ENCODE measurements at regions not wholly inside any gene's neighbourhood (a gene's known extent, or its start where the extent isn't known, plus 50 kb on each side); places are given as distances from the start of the nearest gene placed in this dataset.

DNA sequence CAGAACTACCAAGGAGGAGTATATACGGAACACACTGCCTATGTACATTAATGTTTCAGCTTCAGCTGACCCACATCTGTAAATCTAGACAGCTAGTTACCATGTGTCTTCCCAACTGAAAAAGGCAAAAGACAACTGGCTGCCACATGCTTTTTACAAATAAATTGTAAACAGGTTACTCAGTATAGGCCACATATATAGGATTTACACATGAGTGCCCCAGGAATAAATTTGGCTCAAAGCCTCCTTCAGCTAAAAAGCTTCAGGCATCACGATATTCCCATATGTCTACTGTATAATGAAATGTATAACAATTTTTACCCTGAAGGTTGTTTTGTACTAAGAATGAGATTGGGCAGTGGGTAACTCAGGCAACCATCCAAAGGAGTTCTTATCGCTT, 175.9 kb upstream of the BMP4 start:
- no peak for DNase-seq

- DNase-seq: no peak
Observed at GRCh38 chr14:54133896-54134295, 177.3 kb upstream of the BMP4 start.

GRCh38 chr14:54135804-54136280, 179.2 kb upstream of the BMP4 start:
- no peak for DNase-seq

DNA sequence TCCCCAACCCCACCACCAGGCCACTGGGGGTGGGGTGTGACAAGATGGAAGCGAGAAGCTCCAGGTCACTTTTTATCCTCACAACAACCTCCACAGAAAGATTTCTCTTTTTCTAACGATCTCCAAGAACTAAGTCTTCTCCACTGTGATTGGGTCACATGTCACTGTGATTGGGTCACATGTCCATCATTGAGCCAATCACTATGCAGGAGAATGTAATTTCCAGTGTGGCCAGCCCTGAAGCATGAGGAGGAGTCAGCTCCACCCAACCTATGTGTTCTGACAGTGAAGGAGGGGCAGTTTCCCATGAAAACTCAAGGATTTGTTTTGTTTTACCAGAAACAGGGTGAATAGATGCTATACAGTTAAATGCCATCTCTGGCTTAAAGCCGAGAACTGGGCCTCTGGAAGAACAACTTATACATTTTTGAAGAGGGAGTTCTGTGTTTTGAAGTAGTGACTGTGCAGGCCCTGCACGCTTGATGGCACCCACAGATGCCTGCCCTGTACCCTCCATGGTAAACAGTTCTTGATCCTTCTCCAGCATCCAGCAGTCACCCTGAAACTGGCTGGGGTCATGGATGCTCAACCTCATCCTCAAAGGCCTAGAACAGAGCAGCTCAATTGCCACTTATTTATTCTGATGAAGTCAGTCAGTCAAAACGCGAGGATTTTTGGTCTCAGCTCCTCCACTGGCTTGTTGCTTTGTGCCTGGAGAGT, 180.4 kb upstream of the BMP4 start:
- DNase-seq: no peak

DNA sequence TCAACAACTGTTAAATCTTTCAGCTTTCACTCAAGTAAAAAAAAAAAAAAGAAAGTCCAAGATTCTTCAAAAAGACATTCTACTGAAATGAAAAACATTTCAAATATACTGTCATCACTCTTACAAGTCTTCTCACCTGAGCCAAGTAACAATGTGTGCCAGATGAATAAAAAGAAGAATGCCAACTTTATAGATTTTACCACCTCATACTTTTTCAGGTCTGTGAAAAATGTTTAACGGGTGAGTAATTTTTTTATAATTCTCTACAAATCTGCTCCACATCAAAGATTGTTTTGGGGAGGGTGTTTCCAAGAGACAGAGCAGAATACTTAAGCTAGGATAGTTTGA, 181.0 kb upstream of the BMP4 start:
- no peak for DNase-seq

DNA sequence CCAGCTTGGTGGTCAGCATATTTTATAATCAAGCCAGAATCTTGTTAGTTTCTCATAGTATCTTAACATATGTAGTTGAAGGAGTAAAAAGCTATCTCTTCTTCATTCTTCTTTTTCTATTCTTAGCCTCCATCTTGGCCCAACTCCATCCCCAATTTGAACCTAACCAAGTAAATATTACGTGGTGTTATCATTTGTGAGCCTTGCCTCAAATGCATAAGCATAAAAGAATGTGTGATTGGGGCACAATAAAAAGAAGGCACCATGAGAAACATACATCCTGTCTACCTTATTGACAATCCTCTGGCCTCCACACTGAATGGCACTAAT, 181.4 kb upstream of the BMP4 start:
- no peak for DNase-seq

DNA sequence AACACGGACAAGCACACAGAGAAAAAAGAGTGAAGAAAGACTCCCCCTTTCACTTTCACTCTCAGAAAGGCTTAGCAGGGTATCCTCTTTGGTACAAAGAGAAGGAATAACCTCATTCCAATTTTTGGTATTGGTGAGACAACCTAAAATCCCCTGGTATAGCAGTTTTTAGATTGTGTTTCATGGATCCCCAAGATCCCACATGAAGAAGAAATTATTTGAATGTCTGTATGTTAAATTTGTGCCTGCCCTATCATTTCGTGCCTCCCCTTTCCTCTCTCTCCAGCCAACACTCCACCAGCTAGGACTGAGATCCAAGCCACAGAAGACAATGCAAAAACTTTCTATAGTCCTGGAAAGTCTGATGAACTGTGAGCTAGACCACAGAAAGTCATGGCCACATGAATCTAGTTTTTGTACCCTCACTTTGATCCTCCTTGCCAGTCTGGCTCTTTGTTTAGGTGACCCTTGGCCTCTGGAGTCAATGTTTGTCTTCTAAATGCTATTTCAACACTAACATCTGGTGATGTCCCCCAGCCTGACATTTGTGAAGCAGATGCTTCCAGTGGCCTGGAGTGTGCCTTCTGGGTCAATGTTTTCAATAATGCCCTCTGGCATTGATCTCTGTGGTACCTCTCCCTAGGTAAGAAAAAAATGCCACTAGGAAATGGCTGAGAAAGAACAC, 181.9 kb upstream of the BMP4 start:
- DNase-seq: no peak

GRCh38 chr14:54140551-54140950, 183.9 kb upstream of the BMP4 start:
- no peak for DNase-seq

GRCh38 chr14:54146601-54147000, 190.0 kb upstream of the BMP4 start:
- no peak for DNase-seq

DNA sequence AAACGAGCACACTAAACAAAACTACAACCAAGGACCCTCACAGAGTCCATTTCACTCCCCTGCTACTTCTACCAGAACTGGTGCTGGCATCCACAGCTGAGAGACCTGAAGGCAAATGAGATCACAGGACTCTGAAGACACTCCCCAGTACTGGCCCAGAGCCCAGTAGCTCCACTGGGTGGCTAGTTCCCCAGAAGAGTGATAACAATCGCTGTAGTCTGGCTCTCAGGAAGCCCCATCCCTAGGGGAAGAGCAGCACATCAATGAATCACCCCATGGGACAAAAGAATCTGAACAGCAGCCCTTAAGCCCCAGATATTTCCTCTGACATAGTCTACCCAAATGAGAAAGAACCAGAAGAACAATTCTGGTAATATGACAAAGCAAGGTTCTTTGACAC, 190.7 kb upstream of the BMP4 start:
- no peak for DNase-seq

DNA sequence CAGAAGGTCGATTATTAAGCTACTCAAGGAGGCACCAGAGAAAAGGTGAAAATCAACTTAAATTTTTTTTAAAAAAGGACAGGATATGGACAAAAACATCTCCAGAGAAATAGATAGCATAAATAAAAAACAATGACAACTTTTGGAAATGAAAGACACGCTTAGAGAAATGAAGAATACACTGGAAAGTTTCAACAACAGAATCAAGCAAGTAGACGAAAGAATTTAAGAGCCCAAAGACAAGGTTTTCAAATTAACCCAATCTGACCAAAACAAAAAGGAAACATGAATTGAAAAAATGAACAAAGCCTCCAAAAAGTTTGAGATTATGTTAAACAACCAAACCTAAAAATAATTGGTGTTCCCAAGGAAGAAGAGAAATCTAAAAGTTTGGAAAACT, 191.1 kb upstream of the BMP4 start:
- DNase-seq: no peak

DNA sequence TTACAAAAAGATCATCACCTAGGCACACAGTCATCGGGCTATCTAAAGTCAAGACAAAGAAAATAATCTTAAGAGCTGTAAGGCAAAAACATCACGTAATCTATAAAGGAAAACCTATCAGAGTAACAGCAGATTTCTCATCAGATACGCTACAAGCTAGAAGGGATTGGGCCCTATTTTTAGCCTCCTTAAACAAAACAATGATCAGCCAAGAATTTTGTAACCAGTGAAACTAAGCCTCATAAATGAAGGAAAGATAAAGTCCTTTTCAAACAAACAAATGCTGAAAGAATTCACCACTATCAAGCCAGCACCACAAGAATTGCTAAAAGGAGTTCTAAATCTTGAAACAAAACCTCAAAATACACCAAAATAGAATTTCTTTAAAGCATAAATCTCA, 191.6 kb upstream of the BMP4 start:
- DNase-seq: no peak

GRCh38 chr14:54152351-54152750, 195.7 kb upstream of the BMP4 start:
- DNase-seq: no peak

- DNase-seq: no peak
Observed at GRCh38 chr14:54166049-54166950, 209.7 kb upstream of the BMP4 start.

DNA sequence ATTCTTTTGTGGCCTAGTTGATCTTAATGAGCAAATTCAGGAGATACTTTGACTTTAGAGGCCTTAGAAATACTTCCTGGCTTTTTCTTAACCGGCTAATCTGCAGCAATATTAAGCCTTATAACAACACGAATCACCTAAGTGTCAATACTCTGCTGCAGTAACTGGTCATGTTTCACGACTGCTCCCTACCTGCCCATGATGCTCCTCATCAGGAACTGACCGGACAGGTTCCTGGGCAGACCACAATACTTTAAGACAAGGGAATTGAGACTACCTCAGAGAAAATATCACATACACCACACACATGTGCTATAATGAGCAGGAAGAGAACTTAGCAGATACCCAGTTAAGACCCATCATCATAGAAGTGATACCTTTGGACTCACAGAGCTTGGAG, 211.9 kb upstream of the BMP4 start:
- DNase-seq: no peak

- DNase-seq: no peak
Observed at GRCh38 chr14:54169254-54169924, 212.8 kb upstream of the BMP4 start.

DNA sequence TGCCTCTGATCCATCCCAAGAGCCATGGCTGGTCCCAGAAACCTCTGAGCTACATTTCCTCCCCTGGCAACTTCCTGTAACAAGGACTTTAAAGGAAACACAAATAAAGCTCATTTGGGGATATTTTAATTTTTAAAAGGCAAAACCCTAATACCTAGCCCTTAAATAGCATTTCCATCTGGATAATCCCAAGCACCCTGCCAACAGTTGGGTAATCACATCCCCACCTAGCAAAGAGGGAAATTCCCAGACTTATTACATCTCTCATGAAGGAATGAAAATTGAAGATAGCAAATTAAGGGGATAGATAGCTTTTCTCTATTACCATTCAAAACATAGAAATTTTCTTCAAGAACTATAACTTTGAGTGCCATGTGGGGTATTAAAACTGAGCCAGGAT, 213.7 kb upstream of the BMP4 start:
- DNase-seq: no peak

GRCh38 chr14:54172114-54172513, 215.5 kb upstream of the BMP4 start:
- DNase-seq: no peak

- DNase-seq: no peak
Observed at GRCh38 chr14:54172562-54172961, 215.9 kb upstream of the BMP4 start.

GRCh38 chr14:54173802-54174201, 217.2 kb upstream of the BMP4 start:
- no peak for DNase-seq

GRCh38 chr14:54174457-54174856, 217.8 kb upstream of the BMP4 start:
- no peak for DNase-seq

GRCh38 chr14:54175298-54175942, 218.8 kb upstream of the BMP4 start:
- DNase-seq: no peak

- no peak for DNase-seq
Observed at GRCh38 chr14:54177019-54177418, 219.8 kb upstream of the CDKN3 start.

Data from cerebellar nuclear complex (tissue), 1 donor.